HCT116 (cell line): ENCODE measurements at regions not wholly inside any gene's neighbourhood (a gene's known extent, or its start where the extent isn't known, plus 50 kb on each side); places are given as distances from the start of the nearest gene placed in this dataset.

Experiments
- ATAC-seq: fragments of 200-7000 bp; cut with Tn5 transposase; 2 replicates; pipeline ENCODE4 v1.9.1; 2020; ENCODE audit warnings: mild to moderate bottlenecking, moderate library complexity
- BruUV-seq: library from RNA; stranded (reverse); fragments of 400-500 nt; replicated peaks from 2 replicates; lab custom pipeline; 2021; lab: Mats Ljungman, UMichigan
- CTCF ChIA-PET: fragments of 300-600 bp; sonication (Branson Sonifier 250); formaldehyde crosslinking; loops from one replicate; lab custom pipeline; 2021; ENCODE audit warnings: antibody characterized with exemption; lab: Charles Lee
- POLR2A ChIA-PET: fragments of 300-600, 350-600 bp; sonication (Branson Sonifier 250); formaldehyde crosslinking; loops from one replicate; lab custom pipeline; 2021; ENCODE audit warnings: antibody characterized with exemption; lab: Charles Lee
- RAD21 ChIA-PET, 2 experiments: fragments of 300-600 bp; sonication (Branson Sonifier 250); formaldehyde crosslinking; loops; one replicate each; lab custom pipeline; 2023; ENCODE audit warnings: low total read pairs in 2 of 2; ENCODE audit not compliant: uncharacterized antibody in 2 of 2, unreplicated experiment in 2 of 2, low non-redundant PET in 1 of 2; lab: Charles Lee
- DNase-seq: peaks from one replicate; pipeline ENCODE4 v3.0.0-alpha.2; 2010; ENCODE audit warnings: low read depth, low spot score
- H2AFZ ChIP-seq: fragments of 200-600 bp; shearing (Covaris generic), sonication (generic); 2 replicates; pipeline ENCODE4 v1.6.1; 2017; ENCODE audit warnings: low read depth, mixed run types, mixed read lengths, antibody characterized with exemption, low read length; ENCODE audit not compliant: poor library complexity, severe bottlenecking
- H3K27ac ChIP-seq: 2 replicates; pipeline ENCODE4 v1.5.1; 2012; ENCODE audit warnings: low read depth, low read length
- H3K27me3 ChIP-seq: fragments of 200-600 bp; sonication (generic); 2 replicates; pipeline ENCODE4 v1.6.1; 2016; ENCODE audit warnings: mixed run types, low read length, mixed read lengths; ENCODE audit not compliant: insufficient read depth
- H3K36me3 ChIP-seq, 2 experiments: fragments of 200-500 bp in 1 of 2; fragments of 200-600 bp in 1 of 2; sonication (Bioruptor generic) in 1 of 2; sonication (generic) in 1 of 2; 2 replicates each; pipeline versions ENCODE4 v1.5.1 to v1.6.1; 2014 to 2016; ENCODE audit warnings: low read length in 2 of 2, inconsistent platforms in 1 of 2, mixed read lengths in 1 of 2, mixed run types in 1 of 2; ENCODE audit not compliant: insufficient read depth in 2 of 2, control insufficient read depth in 1 of 2
- H3K4me1 ChIP-seq, 2 experiments: fragments of 200-600 bp in 1 of 2; sonication (generic) in 1 of 2; 2 replicates each; pipeline versions ENCODE4 v1.5.1 to v1.6.1; 2012 to 2017; ENCODE audit warnings: low read length in 2 of 2, inconsistent platforms in 1 of 2, mild to moderate bottlenecking in 1 of 2, mixed read lengths in 1 of 2, mixed run types in 1 of 2, moderate library complexity in 1 of 2; ENCODE audit not compliant: insufficient read depth in 2 of 2, control insufficient read depth in 1 of 2
- H3K4me2 ChIP-seq: fragments of 200-600 bp; sonication (generic); 2 replicates; pipeline ENCODE4 v1.6.1; 2017; ENCODE audit warnings: mixed run types, low read length, mixed read lengths
- H3K4me3 ChIP-seq, 2 experiments: fragments of 200-600 bp in 1 of 2; sonication (generic) in 1 of 2; replicated peaks in 1 of 2; 2 replicates each; pipeline ENCODE4 v1.5.1; 2011 to 2016; ENCODE audit warnings: low read length in 2 of 2, control low read depth in 1 of 2, low read depth in 1 of 2, mild to moderate bottlenecking in 1 of 2, mixed read lengths in 1 of 2, mixed run types in 1 of 2
- H3K79me2 ChIP-seq: fragments of 200-600 bp; sonication (generic); 2 replicates; pipeline ENCODE4 v1.6.1; 2017; ENCODE audit warnings: mild to moderate bottlenecking, mixed run types, low read length, moderate library complexity, mixed read lengths; ENCODE audit not compliant: insufficient read depth
- H3K9ac ChIP-seq: fragments of 200-600 bp; sonication (generic); 2 replicates; pipeline ENCODE4 v1.6.1; 2016; ENCODE audit warnings: low read length, mixed read lengths
- H3K9me2 ChIP-seq: fragments of 200-600 bp; sonication (generic), shearing (Covaris generic); 2 replicates; pipeline ENCODE4 v1.6.1; 2017; ENCODE audit warnings: mixed run types, mild to moderate bottlenecking, moderate library complexity; ENCODE audit not compliant: insufficient read depth
- H3K9me3 ChIP-seq, 2 experiments: fragments of 200-500 bp in 1 of 2; fragments of 200-600 bp in 1 of 2; sonication (Bioruptor generic) in 1 of 2; sonication (generic) in 1 of 2; 2 replicates each; pipeline ENCODE4 v1.6.1; 2014 to 2017; ENCODE audit warnings: low read length in 2 of 2, mixed read lengths in 2 of 2, inconsistent platforms in 1 of 2, low read depth in 1 of 2, mild to moderate bottlenecking in 1 of 2, mixed run types in 1 of 2, moderate library complexity in 1 of 2; ENCODE audit not compliant: control insufficient read depth in 1 of 2, insufficient read depth in 1 of 2
- H4K20me1 ChIP-seq: fragments of 200-600 bp; sonication (generic), shearing (Covaris generic); 2 replicates; pipeline ENCODE4 v1.6.1; 2017; ENCODE audit warnings: mixed run types, mild to moderate bottlenecking, moderate library complexity; ENCODE audit not compliant: insufficient read depth
- REST ChIP-seq: IDR thresholded peaks from 2 replicates; pipeline ENCODE4 v1.6.1; 2012; ENCODE audit warnings: low read depth
- intact Hi-C: fragments of 100-400 bp; cut with micrococcal nuclease; formaldehyde crosslinking; loops from 2 replicates; pipeline ENCODE4 v1.10.0; 2022

GRCh38 chr11:81080476-81080875 is 1639.6 kb upstream of the TENM4 start:
- RAD21 ChIA-PET, result no interaction called here
- intact Hi-C loops, result no loop called here

More at GRCh38 chr11:81080476-81080875, 1639.6 kb upstream of the TENM4 start:
- TF ChIP-seq REST, result no peak
- no peak overlapping the region for H3K27ac ChIP-seq
- no peak overlapping the region for H2AFZ ChIP-seq
- no peak overlapping the region for H3K4me3 ChIP-seq
- no peak overlapping the region for H3K4me2 ChIP-seq
- H3K79me2 ChIP-seq, result no peaks in the 10 kb centered on the region
- peaks cover 0 to 14% of the 10 kb centered on the region in 2 experiments; a peak in 2 of 4 replicates for H3K9me3 ChIP-seq
- ChIA-PET POLR2A (no interaction called here), CTCF (no interaction called here)
- H3K9ac ChIP-seq, result no peak overlapping the region
- no peaks in the 10 kb centered on the region for H3K36me3 ChIP-seq
- no TSS peak for BruUV-seq
- no peaks in the 10 kb centered on the region for H3K27me3 ChIP-seq
- no peak for ATAC-seq
- H4K20me1 ChIP-seq, result no peaks in the 10 kb centered on the region
- no peaks in the 10 kb centered on the region for H3K9me2 ChIP-seq
- no peaks in the 10 kb centered on the region for H3K4me1 ChIP-seq
- no peak for DNase-seq
